Neural progenitor cell (in vitro differentiated cells): ENCODE measurements at regions not wholly inside any gene's neighbourhood (a gene's known extent, or its start where the extent isn't known, plus 50 kb on each side); places are given as distances from the start of the nearest gene placed in this dataset.
"Not testable (repeated sequence)": the region's sequence is repeated elsewhere in the genome, so short reads cannot be mapped to it uniquely, and the experiment has no call there.

Experiments used
- DNase-seq: peaks from one replicate; pipeline ENCODE4 v3.0.0-alpha.2; 2016; ENCODE audit warnings: low spot score
- H2AFZ ChIP-seq: fragments of 200-600 bp; sonication (generic); replicated peaks from 2 replicates; pipeline ENCODE4 v1.6.1; 2016; ENCODE audit warnings: antibody characterized with exemption
- H3F3A ChIP-seq: fragments of 200-600 bp; sonication (generic); 2 replicates; pipeline ENCODE4 v1.6.1; 2016; ENCODE audit warnings: antibody characterized with exemption, low read depth
- H3K27ac ChIP-seq: fragments of 200-600 bp; sonication (generic); 2 replicates; pipeline ENCODE4 v1.5.1; 2016; ENCODE audit warnings: mild to moderate bottlenecking
- H3K27me3 ChIP-seq: fragments of 200-600 bp; sonication (generic); 2 replicates; pipeline ENCODE4 v1.6.1; 2016; ENCODE audit warnings: mild to moderate bottlenecking, moderate library complexity
- H3K36me3 ChIP-seq: fragments of 200-600 bp; sonication (generic); 2 replicates; pipeline ENCODE4 v1.5.1; 2016
- H3K4me1 ChIP-seq: fragments of 200-600 bp; sonication (generic); 2 replicates; pipeline ENCODE4 v1.6.1; 2016; ENCODE audit warnings: mixed run types
- H3K4me2 ChIP-seq: fragments of 200-600 bp; sonication (generic); 2 replicates; pipeline ENCODE4 v1.6.1; 2016
- H3K4me3 ChIP-seq: fragments of 200-600 bp; sonication (generic); 2 replicates; pipeline ENCODE4 v1.5.1; 2016
- H3K79me2 ChIP-seq: fragments of 200-600 bp; sonication (generic); 2 replicates; pipeline ENCODE4 v1.6.1; 2016; ENCODE audit warnings: low read depth
- H3K9ac ChIP-seq: fragments of 200-600 bp; sonication (generic); 2 replicates; pipeline ENCODE4 v1.6.1; 2016
- H3K9me3 ChIP-seq: fragments of 200-600 bp; sonication (generic); 2 replicates; pipeline ENCODE4 v1.5.1; 2016; ENCODE audit warnings: low read depth
- H4K20me1 ChIP-seq: fragments of 200-600 bp; sonication (generic); 2 replicates; pipeline ENCODE4 v1.6.1; 2016; ENCODE audit warnings: low read depth
- H3K27ac Mint-ChIP-seq: 3 replicates; pipeline ENCODE4 v1.8.0; 2021; ENCODE audit warnings: mixed read lengths
- H3K27me3 Mint-ChIP-seq: 2 replicates; pipeline ENCODE4 v1.8.0; 2022; ENCODE audit warnings: low read depth, mild to moderate bottlenecking, inconsistent platforms, moderate library complexity, mixed read lengths; ENCODE audit not compliant: insufficient read depth
- H3K36me3 Mint-ChIP-seq: 3 replicates; pipeline ENCODE4 v1.8.0; 2021; ENCODE audit warnings: mixed read lengths
- H3K4me1 Mint-ChIP-seq: 3 replicates; pipeline ENCODE4 v1.8.0; 2021; ENCODE audit warnings: mixed read lengths
- H3K4me3 Mint-ChIP-seq: 3 replicates; pipeline ENCODE4 v1.8.0; 2021; ENCODE audit warnings: mild to moderate bottlenecking, moderate library complexity, mixed read lengths
- H3K9me3 Mint-ChIP-seq: 3 replicates; pipeline ENCODE4 v1.8.0; 2020; ENCODE audit warnings: mixed read lengths
- EZH2 ChIP-seq: fragments of 200-600 bp; sonication (generic); IDR thresholded peaks from 2 replicates; pipeline ENCODE4 v1.6.1; 2017; ENCODE audit warnings: antibody characterized with exemption, mild to moderate bottlenecking, moderate library complexity
- EZH2phosphoT487 ChIP-seq: fragments of 200-600 bp; sonication (generic); IDR thresholded peaks from 2 replicates; pipeline ENCODE4 v1.6.1; 2017; ENCODE audit warnings: antibody characterized with exemption
- TF ChIP-seq, protein P1 (sequence below): fragments of 200-600 bp; sonication (generic); IDR thresholded peaks from 2 replicates; pipeline ENCODE4 v1.5.1; 2017; ENCODE audit warnings: antibody characterized with exemption, mild to moderate bottlenecking

GRCh38 chr7:119010635-119011034 is 786.1 kb downstream of the ANKRD7 start:
- Histone ChIP-seq H3K27ac (no peak overlapping the region), H3K36me3 (no peaks in the 10 kb centered on the region), H3K4me1 (no peaks in the 10 kb centered on the region), H2AFZ (peak overlapping the region; percentile 5), H3F3A (no peaks in the 10 kb centered on the region), H4K20me1 (no peaks in the 10 kb centered on the region), H3K4me3 (no peak overlapping the region), H3K27me3 (no peaks in the 10 kb centered on the region), H3K9me3 (no peaks in the 10 kb centered on the region), H3K79me2 (no peaks in the 10 kb centered on the region), H3K9ac (no peak overlapping the region), H3K4me2 (no peak overlapping the region)
- Mint-ChIP-seq H3K27me3 (no peaks in the 10 kb centered on the region), H3K27ac (no peak overlapping the region), H3K4me1 (no peaks in the 10 kb centered on the region), H3K4me3 (no peak overlapping the region), H3K36me3 (no peaks in the 10 kb centered on the region), H3K9me3 (no peaks in the 10 kb centered on the region)
- no peak for DNase-seq
- TF ChIP-seq, protein P1, sequence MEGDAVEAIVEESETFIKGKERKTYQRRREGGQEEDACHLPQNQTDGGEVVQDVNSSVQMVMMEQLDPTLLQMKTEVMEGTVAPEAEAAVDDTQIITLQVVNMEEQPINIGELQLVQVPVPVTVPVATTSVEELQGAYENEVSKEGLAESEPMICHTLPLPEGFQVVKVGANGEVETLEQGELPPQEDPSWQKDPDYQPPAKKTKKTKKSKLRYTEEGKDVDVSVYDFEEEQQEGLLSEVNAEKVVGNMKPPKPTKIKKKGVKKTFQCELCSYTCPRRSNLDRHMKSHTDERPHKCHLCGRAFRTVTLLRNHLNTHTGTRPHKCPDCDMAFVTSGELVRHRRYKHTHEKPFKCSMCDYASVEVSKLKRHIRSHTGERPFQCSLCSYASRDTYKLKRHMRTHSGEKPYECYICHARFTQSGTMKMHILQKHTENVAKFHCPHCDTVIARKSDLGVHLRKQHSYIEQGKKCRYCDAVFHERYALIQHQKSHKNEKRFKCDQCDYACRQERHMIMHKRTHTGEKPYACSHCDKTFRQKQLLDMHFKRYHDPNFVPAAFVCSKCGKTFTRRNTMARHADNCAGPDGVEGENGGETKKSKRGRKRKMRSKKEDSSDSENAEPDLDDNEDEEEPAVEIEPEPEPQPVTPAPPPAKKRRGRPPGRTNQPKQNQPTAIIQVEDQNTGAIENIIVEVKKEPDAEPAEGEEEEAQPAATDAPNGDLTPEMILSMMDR = no peak
- TF ChIP-seq EZH2 = no peak
- TF ChIP-seq EZH2phosphoT487 = no peak

DNA sequence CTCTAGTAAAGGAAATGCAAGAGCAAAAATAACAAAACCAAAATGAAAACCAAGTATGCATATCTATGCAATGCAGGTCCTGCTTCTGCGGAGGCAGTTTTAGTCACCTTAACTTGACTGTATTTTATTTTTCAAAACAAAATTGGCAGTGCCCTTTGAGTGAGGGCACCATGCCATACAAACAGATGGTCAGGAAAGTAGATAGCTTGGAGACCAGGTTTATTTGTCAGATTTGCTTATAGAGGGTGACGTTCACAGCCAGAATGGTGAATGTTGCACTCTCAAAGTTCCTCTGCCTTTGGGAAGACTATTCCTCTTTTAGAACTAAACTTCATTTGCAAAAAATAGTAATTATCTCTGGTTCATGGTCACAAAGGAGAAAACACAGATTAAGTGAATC is 801.9 kb downstream of the ANKRD7 start:
- Histone ChIP-seq H2AFZ (no peak overlapping the region), H3K4me3 (no peak overlapping the region), H3K27me3 (no peaks in the 10 kb centered on the region), H4K20me1 (no peaks in the 10 kb centered on the region), H3F3A (no peaks in the 10 kb centered on the region), H3K4me1 (no peaks in the 10 kb centered on the region), H3K36me3 (no peaks in the 10 kb centered on the region), H3K9me3 (no peaks in the 10 kb centered on the region), H3K79me2 (no peaks in the 10 kb centered on the region), H3K9ac (no peak overlapping the region), H3K4me2 (no peak overlapping the region), H3K27ac (no peak overlapping the region)
- no peaks in the 10 kb centered on the region for H3K4me1 Mint-ChIP-seq
- H3K9me3 Mint-ChIP-seq = peaks cover 3% of the 10 kb centered on the region
- TF ChIP-seq, protein P1 = no peak
- TF ChIP-seq EZH2phosphoT487 = no peak
- TF ChIP-seq EZH2 = no peak
- no peaks in the 10 kb centered on the region for H3K27me3 Mint-ChIP-seq
- no peak overlapping the region for H3K4me3 Mint-ChIP-seq
- DNase-seq = no peak
- no peaks in the 10 kb centered on the region for H3K36me3 Mint-ChIP-seq
- H3K27ac Mint-ChIP-seq = no peak overlapping the region

- Histone ChIP-seq H3K4me3 (no peak overlapping the region), H3K4me2 (no peak overlapping the region), H3K9me3 (no peaks in the 10 kb centered on the region), H3K36me3 (no peaks in the 10 kb centered on the region), H2AFZ (no peak overlapping the region), H4K20me1 (no peaks in the 10 kb centered on the region), H3F3A (no peaks in the 10 kb centered on the region), H3K4me1 (no peaks in the 10 kb centered on the region), H3K9ac (no peak overlapping the region), H3K79me2 (no peaks in the 10 kb centered on the region), H3K27me3 (no peaks in the 10 kb centered on the region), H3K27ac (no peak overlapping the region)
- no peak overlapping the region for H3K4me3 Mint-ChIP-seq
- no peak overlapping the region for H3K27ac Mint-ChIP-seq
- peaks cover 2% of the 10 kb centered on the region for H3K4me1 Mint-ChIP-seq
- TF ChIP-seq EZH2phosphoT487 (no peak), EZH2 (no peak)
- TF ChIP-seq, protein P1 = no peak
- peaks cover 2% of the 10 kb centered on the region for H3K9me3 Mint-ChIP-seq
- no peak for DNase-seq
- H3K36me3 Mint-ChIP-seq = no peaks in the 10 kb centered on the region
- H3K27me3 Mint-ChIP-seq = no peaks in the 10 kb centered on the region
Observed at GRCh38 chr7:119028736-119029135, 804.2 kb downstream of the ANKRD7 start.

GRCh38 chr7:119032136-119032535 is 807.6 kb downstream of the ANKRD7 start:
- not testable (repeated sequence) for H3K27me3 ChIP-seq, H3K27ac Mint-ChIP-seq, DNase-seq, H4K20me1 ChIP-seq, H3K79me2 ChIP-seq, H3F3A ChIP-seq, H3K36me3 Mint-ChIP-seq, H3K27me3 Mint-ChIP-seq, H3K9me3 ChIP-seq, H3K9me3 Mint-ChIP-seq, H3K9ac ChIP-seq, H2AFZ ChIP-seq, H3K4me3 Mint-ChIP-seq, H3K4me1 Mint-ChIP-seq, H3K27ac ChIP-seq, H3K36me3 ChIP-seq, H3K4me3 ChIP-seq, H3K4me2 ChIP-seq, H3K4me1 ChIP-seq
